Sigmoid colon (tissue), 6 donors: ENCODE measurements at regions not wholly inside any gene's neighbourhood (a gene's known extent, or its start where the extent isn't known, plus 50 kb on each side); places are given as distances from the start of the nearest gene placed in this dataset.

Source experiments
- DNase-seq: peaks from one replicate; pipeline ENCODE4 v3.0.0-alpha.2; 2019
- H3K27ac ChIP-seq, 4 donors: fragments of 200-600 bp; sonication (generic); one replicate each; pipeline ENCODE4 v1.5.1; 2016 to 2019; ENCODE audit warnings: mild to moderate bottlenecking in 1 of 4
- H3K27me3 ChIP-seq, 3 donors: fragments of 200-600 bp; sonication (generic); one replicate each; pipeline ENCODE4 v1.5.1; 2019; ENCODE audit warnings: mild to moderate bottlenecking in 1 of 3
- H3K36me3 ChIP-seq, 4 donors: fragments of 200-600 bp; sonication (generic); one replicate each; pipeline ENCODE4 v1.5.1; 2016 to 2019
- H3K4me1 ChIP-seq, 4 donors: fragments of 200-600 bp; sonication (generic); one replicate each; pipeline ENCODE4 v1.5.1; 2017 to 2019
- H3K4me3 ChIP-seq, 4 donors: fragments of 200-600 bp; sonication (generic); one replicate each; pipeline ENCODE4 v1.5.1; 2017 to 2019; ENCODE audit warnings: mild to moderate bottlenecking in 2 of 4, moderate library complexity in 1 of 4
- H3K9me3 ChIP-seq, 4 donors: fragments of 200-600 bp in 3 of 4; sonication (generic) in 3 of 4; one replicate each; pipeline versions ENCODE4 v1.5.1 to v1.6.1; 2013 to 2019
- CTCF ChIP-seq, 4 experiments: fragments of 450-650 bp in 3 of 4; fragments of 200-600 bp in 1 of 4; IDR thresholded peaks; one replicate each; pipeline ENCODE4 v1.5.1; 2016 to 2019; ENCODE audit warnings: antibody characterized with exemption in 4 of 4, mild to moderate bottlenecking in 3 of 4, moderate library complexity in 2 of 4
- EP300 ChIP-seq, 4 donors: sonication (generic); formaldehyde crosslinking; IDR thresholded peaks; one replicate each; pipeline ENCODE4 v1.6.1; 2017; ENCODE audit warnings: antibody characterized with exemption in 4 of 4
- POLR2A ChIP-seq, 2 donors: fragments of 450-650 bp; IDR thresholded peaks; one replicate each; pipeline ENCODE4 v1.6.1; 2016; ENCODE audit warnings: antibody characterized with exemption in 2 of 2, mild to moderate bottlenecking in 2 of 2, moderate library complexity in 2 of 2
- POLR2AphosphoS5 ChIP-seq, 4 donors: sonication (generic); formaldehyde crosslinking; IDR thresholded peaks; one replicate each; pipeline ENCODE4 v1.6.1; 2017; ENCODE audit warnings: antibody characterized with exemption in 4 of 4
- WGBS, 2 donors: extraction: QIAGEN DNeasy Blood & Tissue Kit; methylation state at CpG; one replicate each; pipeline ENCODE4 v1.1.7; 2013; 5-methylcytosine and 5-hydroxymethylcytosine counted together
- intact Hi-C: fragments of 100-400 bp; cut with DNase I; formaldehyde crosslinking; loops from one replicate; pipeline ENCODE4 v1.15.1; 2023
- donor health status: healthy with polysubstance abuse.
- donor health status: healthy.

GRCh38 chrX:77162777-77163176 lies 284.4 kb upstream of the FGF16 start:
- Histone ChIP-seq H3K9me3 (no peaks in the 10 kb centered on the region), H3K27ac (no peak overlapping the region), H3K36me3 (no peaks in the 10 kb centered on the region), H3K4me1 (no peaks in the 10 kb centered on the region), H3K4me3 (no peak overlapping the region), H3K27me3 (no peaks in the 10 kb centered on the region)
- no peak for TF ChIP-seq POLR2AphosphoS5 (IDR thresholded peaks at IDR 0.05)
- no peak for TF ChIP-seq CTCF (IDR thresholded peaks at IDR 0.05)
- TF ChIP-seq POLR2A (IDR thresholded peaks at IDR 0.05), result no peak
- TF ChIP-seq EP300 (IDR thresholded peaks at IDR 0.05), result no peak
- no peak for DNase-seq
- 92 to 94% methylated on average over 1 of the region's 1 CpG for WGBS, 2 donors
- intact Hi-C loops, result no loop called here

DNA sequence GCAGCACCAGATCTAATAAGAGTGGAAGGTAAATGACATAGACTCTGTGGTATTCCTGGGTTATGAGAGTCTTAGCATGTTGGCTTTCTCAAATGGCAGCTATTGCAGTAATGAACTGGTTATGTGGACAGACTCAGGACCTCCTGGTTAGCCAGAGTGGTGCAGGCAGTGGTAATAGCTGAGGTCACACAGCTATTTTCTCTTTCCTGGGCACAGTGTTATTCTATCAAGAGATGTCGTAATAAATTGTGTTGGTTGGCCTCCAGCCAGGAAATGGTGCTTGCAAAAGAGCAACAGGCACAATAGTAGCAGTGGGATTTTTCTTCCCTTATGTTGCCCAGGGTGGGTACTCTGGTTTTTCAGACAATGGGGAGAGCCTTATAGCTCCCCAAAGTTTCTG lies 279.2 kb upstream of the FGF16 start:
- Histone ChIP-seq H3K27me3 (no peaks in the 10 kb centered on the region), H3K9me3 (no peaks in the 10 kb centered on the region), H3K36me3 (no peaks in the 10 kb centered on the region), H3K4me1 (no peaks in the 10 kb centered on the region), H3K4me3 (no peak overlapping the region), H3K27ac (no peak overlapping the region)
- DNase-seq, result no peak
- intact Hi-C loops, result no loop called here
- WGBS, 2 donors, result 63 to 89% methylated on average over 1 of the region's 1 CpG
- TF ChIP-seq EP300 (IDR thresholded peaks at IDR 0.05) (no peak), POLR2AphosphoS5 (IDR thresholded peaks at IDR 0.05) (no peak), CTCF (IDR thresholded peaks at IDR 0.05) (no peak), POLR2A (IDR thresholded peaks at IDR 0.05) (no peak)

GRCh38 chrX:77174680-77175519 lies 272.3 kb upstream of the FGF16 start:
- intact Hi-C loops, result no loop called here
- no peak overlapping the region for H3K27ac ChIP-seq
- 55 to 67% methylated on average over 2 of the region's 2 CpGs for WGBS, 2 donors
- no peaks in the 10 kb centered on the region for H3K36me3 ChIP-seq
- no peaks in the 10 kb centered on the region for H3K4me1 ChIP-seq
- DNase-seq, result no peak
- no peaks in the 10 kb centered on the region for H3K27me3 ChIP-seq
- H3K9me3 ChIP-seq, result no peaks in the 10 kb centered on the region
- no peak for TF ChIP-seq CTCF (IDR thresholded peaks at IDR 0.05)
- no peak for TF ChIP-seq POLR2A (IDR thresholded peaks at IDR 0.05)
- no peak for TF ChIP-seq POLR2AphosphoS5 (IDR thresholded peaks at IDR 0.05)
- no peak for TF ChIP-seq EP300 (IDR thresholded peaks at IDR 0.05)
- H3K4me3 ChIP-seq, result no peak overlapping the region

GRCh38 chrX:77200663-77201062 lies 246.5 kb upstream of the FGF16 start:
- intact Hi-C loops, result no loop called here
- no peaks in the 10 kb centered on the region for H3K9me3 ChIP-seq
- WGBS, 2 donors, result 89% methylated on average over 4 of the region's 4 CpGs

More at GRCh38 chrX:77200663-77201062, 246.5 kb upstream of the FGF16 start:
- Histone ChIP-seq H3K4me1 (no peaks in the 10 kb centered on the region), H3K27me3 (no peaks in the 10 kb centered on the region), H3K27ac (no peak overlapping the region), H3K4me3 (no peak overlapping the region), H3K36me3 (no peaks in the 10 kb centered on the region)
- no peak for DNase-seq
- TF ChIP-seq POLR2AphosphoS5 (IDR thresholded peaks at IDR 0.05), result no peak
- TF ChIP-seq CTCF (IDR thresholded peaks at IDR 0.05), result no peak
